Heart left ventricle (tissue), 16 donors: ENCODE measurements at regions not wholly inside any gene's neighbourhood (a gene's known extent, or its start where the extent isn't known, plus 50 kb on each side); places are given as distances from the start of the nearest gene placed in this dataset.

Experiments used
- ATAC-seq, 4 donors: fragments of 200-7000 bp; cut with Tn5 transposase; one replicate each; pipeline ENCODE4 v1.9.1; 2020 to 2022; ENCODE audit warnings: moderate library complexity in 4 of 4, mild to moderate bottlenecking in 3 of 4, moderate number of reproducible peaks in 1 of 4
- DNase-seq, 5 donors: peaks; one replicate each; pipeline ENCODE4 v3.0.0-alpha.2; 2020
- H3K27ac ChIP-seq, 12 donors: fragments of 200-600 bp; sonication (generic) in 4 of 12; one replicate each; pipeline versions ENCODE4 v1.5.0 to v1.8.0; 2016 to 2022; ENCODE audit warnings: mild to moderate bottlenecking in 2 of 12
- H3K27me3 ChIP-seq, 9 donors: fragments of 200-600 bp; sonication (generic) in 2 of 9; one replicate each; pipeline versions ENCODE4 v1.5.1 to v1.8.0; 2016 to 2022; ENCODE audit warnings: mild to moderate bottlenecking in 3 of 9
- H3K36me3 ChIP-seq, 9 donors: fragments of 200-600 bp; sonication (generic) in 2 of 9; one replicate each; pipeline versions ENCODE4 v1.5.0 to v1.8.0; 2018 to 2022; ENCODE audit warnings: mild to moderate bottlenecking in 2 of 9
- H3K4me1 ChIP-seq, 12 donors: fragments of 200-600 bp; sonication (generic) in 4 of 12; one replicate each; pipeline versions ENCODE4 v1.5.0 to v1.8.0; 2016 to 2022; ENCODE audit warnings: mild to moderate bottlenecking in 3 of 12
- H3K4me3 ChIP-seq, 12 donors: fragments of 200-600 bp; sonication (generic) in 4 of 12; one replicate each; pipeline versions ENCODE4 v1.5.0 to v1.8.0; 2017 to 2022; ENCODE audit warnings: mild to moderate bottlenecking in 9 of 12, moderate library complexity in 4 of 12
- H3K9me3 ChIP-seq, 12 donors: fragments of 200-600 bp; sonication (generic) in 4 of 12; one replicate each; pipeline versions ENCODE4 v1.5.0 to v1.8.0; 2016 to 2022; ENCODE audit warnings: mild to moderate bottlenecking in 1 of 12
- CTCF ChIP-seq, 12 donors: fragments of 200-600 bp; sonication (generic) in 4 of 12; IDR thresholded peaks; one replicate each; pipeline versions ENCODE4 v1.5.0 to v1.8.0; 2018 to 2022; ENCODE audit warnings: antibody characterized with exemption in 12 of 12, mild to moderate bottlenecking in 5 of 12
- POLR2A ChIP-seq, 2 donors: fragments of 450-650 bp; IDR thresholded peaks; one replicate each; pipeline ENCODE4 v1.6.1; 2017; ENCODE audit warnings: antibody characterized with exemption in 2 of 2, mild to moderate bottlenecking in 2 of 2, moderate library complexity in 2 of 2
- WGBS, 4 donors: extraction: QIAGEN DNeasy Blood & Tissue Kit in 2 of 4; methylation state at CpG; one replicate each; pipeline versions ENCODE4 v1.1.5 to v1.1.7; 2013 to 2018; 5-methylcytosine and 5-hydroxymethylcytosine counted together
- intact Hi-C, 10 donors: fragments of 100-400 bp; cut with DNase I; formaldehyde crosslinking; loops; one replicate each; pipeline versions ENCODE4 v1.11.1 to v1.14.2; 2022
- donor health status: ischemic (EF 13 %, LVEDD 7.1; RV severe dilation, severe dysfunction).
- donor health status: healthy with polysubstance abuse.
- donor health status: DM: no; HTN: yes; CAD: no.
- donor health status: DM: no; HTN: no; CAD: no.
- donor health status: ischemic (EF 25% LVEDD 6.9; RV normal size, moderate dysfunction).
- donor health status: ischemic (EF 25% LVEDD 5.7; RV mildly dilated, moderate dysfunction).
- donor health status: healthy.
- donor health status: DM: yes; HTN: yes; CAD: no.
- donor health status: ischemic (EF 35%, LVEDD 5.7; RV mildly dilated, moderate dysfunction).
- donor health status: nonischemic (EF 11% LVEDD 7.7; RV severe dilation, severe dysfunction).
- donor health status: DM: yes; HTN: yes; CAD: no.
- donor health status: PGD.
- donor health status: ischemic (EF 29% LVEDD 5.4; RV normal size, mild dysfunction).
- donor health status: nonischemic (EF 23%, LVEDD 6.1; RV moderate dilation, normal function).

GRCh38 chrX:3777416-3777815 lies 64.0 kb upstream of the PRKX start:
- H3K4me3 ChIP-seq = no peak overlapping the region
- no peak overlapping the region for H3K27ac ChIP-seq
- intact Hi-C loops = no loop called here
- H3K4me1 ChIP-seq = no peaks in the 10 kb centered on the region
- no peak for TF ChIP-seq CTCF (IDR thresholded peaks at IDR 0.05)
- no peak for TF ChIP-seq POLR2A (IDR thresholded peaks at IDR 0.05)
- DNase-seq (no peak), ATAC-seq (no peak)
- H3K9me3 ChIP-seq = no peaks in the 10 kb centered on the region
- peaks cover 0 to 3% (median 0%) of the 10 kb centered on the region in 9 donors for H3K27me3 ChIP-seq
- no peaks in the 10 kb centered on the region for H3K36me3 ChIP-seq

- WGBS, 4 donors = 63 to 83% (median 69%) methylated on average over 3 of the region's 3 CpGs
- Histone ChIP-seq H3K27ac (no peak overlapping the region), H3K4me3 (no peak overlapping the region), H3K36me3 (no peaks in the 10 kb centered on the region), H3K27me3 (no peaks in the 10 kb centered on the region), H3K9me3 (no peaks in the 10 kb centered on the region), H3K4me1 (no peaks in the 10 kb centered on the region)
- no peak for ATAC-seq
- intact Hi-C loops = no loop called here
- TF ChIP-seq POLR2A (IDR thresholded peaks at IDR 0.05) (no peak), CTCF (IDR thresholded peaks at IDR 0.05) (no peak)
- no peak for DNase-seq
Observed at GRCh38 chrX:3771766-3772165, 58.3 kb upstream of the PRKX start.

GRCh38 chrX:3768881-3769280 lies 55.4 kb upstream of the PRKX start:
- Histone ChIP-seq H3K27me3 (no peaks in the 10 kb centered on the region), H3K4me3 (no peak overlapping the region), H3K36me3 (no peaks in the 10 kb centered on the region), H3K4me1 (no peaks in the 10 kb centered on the region), H3K9me3 (no peaks in the 10 kb centered on the region), H3K27ac (no peak overlapping the region)
- DNase-seq = no peak
- intact Hi-C loops = no loop called here
- TF ChIP-seq POLR2A (IDR thresholded peaks at IDR 0.05) (no peak), CTCF (IDR thresholded peaks at IDR 0.05) (no peak)
- WGBS, 4 donors = 71 to 89% (median 83%) methylated on average over 1 of the region's 1 CpG
- ATAC-seq = no peak
